ACC112 (cell line): ENCODE measurements at regions not wholly inside any gene's neighbourhood (a gene's known extent, or its start where the extent isn't known, plus 50 kb on each side); places are given as distances from the start of the nearest gene placed in this dataset.

Experiments used
- H2AFZ ChIP-seq: fragments of 200-600 bp; sonication (generic); one replicate; pipeline ENCODE4 v1.6.0; 2017; ENCODE audit warnings: antibody characterized with exemption, low read length; ENCODE audit not compliant: unreplicated experiment
- H3K27ac ChIP-seq: fragments of 200-600 bp; sonication (generic); 2 replicates; pipeline ENCODE4 v1.5.1; 2014; ENCODE audit warnings: low read depth, mild to moderate bottlenecking, antibody characterized with exemption, low read length, moderate library complexity
- H3K27me3 ChIP-seq: fragments of 200-600 bp; sonication (generic); 2 replicates; pipeline ENCODE4 v1.6.1; 2014; ENCODE audit warnings: mild to moderate bottlenecking, antibody characterized with exemption, low read length, moderate library complexity, mixed read lengths; ENCODE audit not compliant: insufficient read depth
- H3K36me3 ChIP-seq: fragments of 200-600 bp; sonication (generic); 2 replicates; pipeline ENCODE4 v1.6.1; 2016; ENCODE audit warnings: mild to moderate bottlenecking, antibody characterized with exemption, low read length, moderate library complexity, mixed read lengths; ENCODE audit not compliant: insufficient read depth
- H3K4me1 ChIP-seq: fragments of 200-600 bp; sonication (generic); one replicate; pipeline ENCODE4 v1.6.1; 2016; ENCODE audit warnings: low read length, mixed read lengths; ENCODE audit not compliant: insufficient read depth, unreplicated experiment, control insufficient read depth
- H3K4me3 ChIP-seq: fragments of 200-600 bp; sonication (generic); 2 replicates; pipeline ENCODE4 v1.5.1; 2014; ENCODE audit warnings: mild to moderate bottlenecking, low read depth, low read length
- H3K79me2 ChIP-seq: fragments of 200-600 bp; sonication (generic); one replicate; pipeline ENCODE4 v1.6.0; 2016; ENCODE audit warnings: low read length; ENCODE audit not compliant: control insufficient read depth, unreplicated experiment, insufficient read depth

GRCh38 chr17:77608431-77608830 is 350.1 kb upstream of the TNRC6C start:
- Histone ChIP-seq H3K27ac (no peak overlapping the region), H3K36me3 (no peaks in the 10 kb centered on the region), H3K4me1 (peaks cover 5% of the 10 kb centered on the region), H2AFZ (no peak overlapping the region), H3K27me3 (peaks cover 18% of the 10 kb centered on the region), H3K79me2 (no peaks in the 10 kb centered on the region), H3K4me3 (no peak overlapping the region)

DNA sequence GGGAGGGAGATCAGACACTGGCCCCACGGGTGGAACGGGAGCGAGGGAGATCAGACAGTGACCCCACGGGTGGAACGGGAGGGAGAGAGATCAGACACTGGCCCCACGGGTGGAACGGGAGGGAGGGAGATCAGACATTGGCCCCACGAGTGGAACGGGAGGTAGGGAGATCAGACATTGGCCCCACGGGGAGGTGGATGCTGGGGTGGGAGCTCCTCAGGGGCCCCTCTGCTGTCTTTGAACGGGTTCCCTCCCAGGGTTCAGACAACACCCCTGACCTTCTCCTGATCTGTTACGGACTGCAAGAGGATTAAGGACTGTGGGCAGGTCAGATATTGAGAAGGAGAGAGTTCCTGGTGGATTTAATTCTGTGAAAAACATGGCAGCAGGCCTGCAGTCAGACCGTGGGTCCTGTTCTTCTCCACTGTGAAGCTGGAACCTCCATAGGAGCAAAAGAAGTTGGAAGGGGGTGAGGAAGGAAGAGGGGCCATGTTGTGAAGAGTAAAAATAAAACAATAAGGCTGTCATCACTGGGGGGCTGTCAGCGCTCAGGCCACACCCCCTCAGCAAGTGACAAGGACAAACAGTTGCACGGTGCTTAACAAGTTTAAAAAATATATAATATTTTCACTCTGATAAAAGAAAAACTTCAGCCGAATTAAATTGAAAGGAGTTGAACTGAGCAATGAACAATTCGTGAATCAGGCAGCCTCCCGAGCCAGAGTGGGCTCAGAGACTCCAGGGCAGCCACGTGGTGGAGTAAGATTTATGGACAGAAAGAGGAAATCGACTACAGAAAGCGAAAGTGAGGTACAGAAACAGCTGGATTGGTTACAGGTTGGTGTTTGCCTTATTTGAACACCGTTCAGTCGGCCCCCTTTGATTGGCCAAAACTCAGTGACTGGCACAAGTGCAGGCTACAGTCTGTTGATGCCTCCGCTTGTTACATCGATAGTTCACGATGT is 348.7 kb upstream of the TNRC6C start:
- no peaks in the 10 kb centered on the region for H3K36me3 ChIP-seq
- peaks cover 20% of the 10 kb centered on the region for H3K27me3 ChIP-seq
- H3K27ac ChIP-seq, result no peak overlapping the region
- peaks cover 5% of the 10 kb centered on the region for H3K4me1 ChIP-seq
- H3K79me2 ChIP-seq, result no peaks in the 10 kb centered on the region
- peak overlapping the region; percentile 4 for H2AFZ ChIP-seq
- H3K4me3 ChIP-seq, result peak overlapping the region; percentile 19

- H3K79me2 ChIP-seq, result no peaks in the 10 kb centered on the region
- peaks cover 6% of the 10 kb centered on the region for H3K4me1 ChIP-seq
- peak overlapping the region; percentile 4 for H2AFZ ChIP-seq
- no peak overlapping the region for H3K27ac ChIP-seq
- H3K27me3 ChIP-seq, result peaks cover 20% of the 10 kb centered on the region
- H3K36me3 ChIP-seq, result no peaks in the 10 kb centered on the region
- H3K4me3 ChIP-seq, result peak overlapping the region; percentile 19
These were observed 348.0 kb upstream of the TNRC6C start for GRCh38 chr17:77610518-77610893.

DNA sequence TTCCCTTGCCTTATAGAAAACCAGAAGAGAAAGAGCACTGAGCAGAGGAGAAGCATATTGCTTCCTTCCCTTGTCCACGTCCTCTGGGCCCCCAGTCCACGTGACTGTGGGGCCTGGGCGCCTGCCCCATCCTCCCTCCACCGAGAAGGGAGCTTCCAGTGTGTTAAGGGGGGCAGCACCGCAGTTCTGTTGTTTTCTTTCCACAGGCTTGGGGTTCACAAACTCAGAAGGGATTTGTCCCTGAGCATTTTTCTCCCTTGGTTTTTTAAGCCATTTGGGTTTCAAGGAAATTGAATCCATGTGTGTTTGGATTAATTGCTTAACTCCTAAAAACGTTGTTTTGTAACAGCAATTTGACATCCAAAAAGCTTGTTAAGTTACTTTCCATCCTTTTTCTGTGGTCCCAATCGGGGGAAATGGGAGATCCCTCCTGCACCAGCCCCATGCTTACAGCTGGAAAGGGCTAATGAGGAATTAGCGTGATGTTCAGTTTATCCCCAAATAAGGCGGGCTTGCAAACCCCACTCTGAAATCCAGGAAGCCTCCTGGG is 347.5 kb upstream of the TNRC6C start:
- no peak overlapping the region for H3K4me3 ChIP-seq
- peaks cover 11% of the 10 kb centered on the region for H3K4me1 ChIP-seq
- H2AFZ ChIP-seq, result peak overlapping the region; percentile 4
- no peak overlapping the region for H3K27ac ChIP-seq
- H3K36me3 ChIP-seq, result no peaks in the 10 kb centered on the region
- no peaks in the 10 kb centered on the region for H3K79me2 ChIP-seq
- H3K27me3 ChIP-seq, result peaks cover 20% of the 10 kb centered on the region

DNA sequence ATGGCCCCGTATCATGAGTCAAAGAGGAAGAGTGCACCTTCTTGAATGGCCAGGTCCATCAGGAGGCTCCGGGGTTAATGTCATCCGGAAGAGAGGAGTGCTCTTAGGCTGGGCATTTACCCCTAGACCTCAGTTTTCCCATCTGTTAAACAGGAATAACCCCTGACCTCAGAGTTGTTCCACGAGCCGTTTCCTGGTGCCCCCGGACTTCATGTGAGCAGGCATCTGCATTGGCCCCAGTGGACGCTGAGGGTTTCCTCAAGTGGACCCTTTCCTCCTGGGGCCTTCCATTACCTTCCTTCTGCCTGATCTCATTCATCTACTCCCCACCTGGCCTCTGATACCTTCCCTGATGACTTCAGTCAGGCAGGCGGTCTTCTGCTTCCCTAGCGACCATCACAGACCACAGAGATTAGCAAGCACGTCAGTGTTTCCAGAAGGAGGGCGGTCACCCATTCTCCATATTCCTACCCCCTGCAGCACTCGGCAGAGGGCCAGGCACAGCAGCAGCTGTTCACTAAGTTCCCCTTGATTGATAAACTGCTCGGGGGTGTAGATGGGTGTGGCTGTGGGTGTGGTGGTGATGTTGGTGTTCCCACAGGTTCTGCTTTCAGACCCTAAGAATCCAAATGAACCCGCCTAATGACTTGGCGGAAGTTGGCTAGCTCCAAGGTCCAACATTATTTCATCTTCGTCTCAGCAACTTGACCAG is 346.6 kb upstream of the TNRC6C start:
- peaks cover 20% of the 10 kb centered on the region for H3K27me3 ChIP-seq

GRCh38 chr17:77613218-77613617 is 345.3 kb upstream of the TNRC6C start:
- no peaks in the 10 kb centered on the region for H3K79me2 ChIP-seq
- no peak overlapping the region for H3K27ac ChIP-seq
- H3K4me3 ChIP-seq, result no peak overlapping the region
- peaks cover 20% of the 10 kb centered on the region for H3K27me3 ChIP-seq
- peaks cover 15% of the 10 kb centered on the region for H3K4me1 ChIP-seq
- H2AFZ ChIP-seq, result no peak overlapping the region
- H3K36me3 ChIP-seq, result no peaks in the 10 kb centered on the region

More for the DNA sequence above, 346.6 kb upstream of the TNRC6C start:
- no peak overlapping the region for H3K27ac ChIP-seq
- H3K36me3 ChIP-seq, result no peaks in the 10 kb centered on the region
- no peak overlapping the region for H3K4me3 ChIP-seq
- H3K79me2 ChIP-seq, result no peaks in the 10 kb centered on the region
- peaks cover 15% of the 10 kb centered on the region for H3K4me1 ChIP-seq
- H2AFZ ChIP-seq, result no peak overlapping the region

- H3K79me2 ChIP-seq, result no peaks in the 10 kb centered on the region
- no peak overlapping the region for H3K4me3 ChIP-seq
- peaks cover 15% of the 10 kb centered on the region for H3K4me1 ChIP-seq
- no peaks in the 10 kb centered on the region for H3K36me3 ChIP-seq
- peaks cover 20% of the 10 kb centered on the region for H3K27me3 ChIP-seq
- H3K27ac ChIP-seq, result no peak overlapping the region
- no peak overlapping the region for H2AFZ ChIP-seq
These were observed 344.9 kb upstream of the TNRC6C start for GRCh38 chr17:77613627-77614026.

DNA sequence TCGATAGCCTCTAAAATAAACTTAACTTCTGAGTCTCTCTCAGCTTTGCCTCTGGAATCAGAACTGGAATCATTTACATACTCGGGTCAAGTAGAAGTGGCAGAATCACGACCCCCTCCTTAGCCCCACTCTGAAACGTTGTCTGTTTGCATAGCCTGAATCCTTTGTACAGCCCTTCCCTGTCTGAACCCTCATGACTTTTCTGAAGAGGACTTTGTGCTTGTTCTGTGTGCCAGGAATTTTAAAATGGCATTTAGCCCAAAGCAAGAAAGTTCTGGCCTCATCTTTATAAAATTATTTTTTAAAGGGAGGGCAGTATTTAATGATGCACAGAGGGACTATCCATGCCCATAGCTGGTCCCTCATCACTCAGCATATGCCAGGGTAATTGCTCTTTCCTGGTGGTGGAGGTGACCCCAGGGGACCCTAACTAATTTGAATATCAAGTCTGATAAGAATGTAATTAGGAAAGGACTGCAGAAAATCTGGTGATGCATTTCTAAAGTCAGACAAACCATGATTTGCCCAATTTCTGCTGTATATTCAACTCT is 342.7 kb upstream of the TNRC6C start:
- Histone ChIP-seq H3K27me3 (peaks cover 20% of the 10 kb centered on the region), H3K4me3 (no peak overlapping the region), H3K79me2 (no peaks in the 10 kb centered on the region), H3K27ac (no peak overlapping the region), H3K4me1 (peaks cover 15% of the 10 kb centered on the region), H2AFZ (no peak overlapping the region), H3K36me3 (no peaks in the 10 kb centered on the region)

DNA sequence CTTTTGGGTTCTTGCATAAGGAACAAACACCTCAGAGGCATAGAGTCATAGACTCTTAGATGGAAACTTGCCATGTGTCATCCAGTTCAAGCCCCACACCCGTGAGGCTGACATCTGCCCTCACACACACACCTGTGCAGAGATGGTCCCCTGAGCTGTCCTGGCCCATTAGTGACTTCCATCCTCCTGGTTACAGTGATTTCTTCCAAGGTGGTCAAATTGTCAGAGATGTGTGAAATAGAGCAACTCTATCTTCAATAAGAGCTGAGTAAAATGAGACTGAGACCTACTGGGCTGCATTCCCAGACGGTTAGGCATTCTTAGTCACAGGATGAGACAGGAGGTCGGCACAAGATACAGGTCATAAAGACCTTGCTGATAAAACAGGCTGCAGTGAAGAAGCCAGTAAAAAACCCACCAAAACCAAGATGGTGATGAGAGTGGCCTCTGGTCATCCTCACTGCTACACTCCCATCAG is 342.2 kb upstream of the TNRC6C start:
- Histone ChIP-seq H3K4me1 (peaks cover 10% of the 10 kb centered on the region), H2AFZ (no peak overlapping the region), H3K79me2 (no peaks in the 10 kb centered on the region), H3K36me3 (no peaks in the 10 kb centered on the region), H3K27me3 (peaks cover 17% of the 10 kb centered on the region), H3K27ac (no peak overlapping the region), H3K4me3 (no peak overlapping the region)

DNA sequence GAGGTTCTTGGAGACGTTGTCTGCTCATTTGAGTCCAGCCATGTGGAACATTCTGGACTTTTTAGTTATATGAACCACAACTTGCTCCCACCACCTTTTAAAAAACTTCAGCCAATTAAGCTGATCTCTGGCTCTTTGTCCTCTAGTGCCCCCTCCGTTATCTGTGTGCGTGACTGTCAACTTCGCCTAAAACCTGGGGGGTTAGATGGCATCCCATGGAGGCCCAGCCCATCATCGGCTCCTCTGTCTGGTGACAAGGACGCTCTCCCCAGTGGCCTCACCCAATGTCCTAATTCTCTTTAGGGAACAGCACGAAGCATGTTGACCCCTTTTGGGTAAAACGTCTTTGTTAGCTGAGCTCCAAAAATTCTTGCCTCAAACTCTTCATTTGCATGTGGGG is 341.0 kb upstream of the TNRC6C start:
- Histone ChIP-seq H3K4me3 (no peak overlapping the region), H3K27me3 (peaks cover 11% of the 10 kb centered on the region), H3K36me3 (no peaks in the 10 kb centered on the region), H3K27ac (no peak overlapping the region), H3K79me2 (no peaks in the 10 kb centered on the region), H3K4me1 (peaks cover 10% of the 10 kb centered on the region), H2AFZ (no peak overlapping the region)
